GM12878 (cell line): ENCODE measurements at regions not wholly inside any gene's neighbourhood (a gene's known extent, or its start where the extent isn't known, plus 50 kb on each side); places are given as distances from the start of the nearest gene placed in this dataset.

Source experiments
- ATAC-seq: fragments of 200-7000 bp; cut with Tn5 transposase; 3 replicates; pipeline ENCODE4 v1.9.1; 2020; ENCODE audit warnings: mild to moderate bottlenecking, moderate library complexity
- BruUV-seq: library from RNA; stranded (reverse); fragments of 400-500 nt; replicated peaks from 2 replicates; lab custom pipeline; 2021; lab: Mats Ljungman, UMichigan
- CTCF ChIA-PET: fragments of 300-600 bp; sonication (Branson Sonifier 250); formaldehyde crosslinking; extraction: SDS; loops from one replicate; lab custom pipeline; 2021; ENCODE audit warnings: inconsistent platforms; lab: Yijun Ruan, JAX
- POLR2A ChIA-PET: fragments of 350-600 bp; formaldehyde crosslinking; extraction: SDS; loops from one replicate; lab custom pipeline; 2021; ENCODE audit warnings: inconsistent platforms; lab: Charles Lee
- RAD21 ChIA-PET: fragments of 300-600 bp; sonication (Branson Sonifier 250); formaldehyde crosslinking; loops from one replicate; lab custom pipeline; 2023; ENCODE audit warnings: antibody characterized with exemption; ENCODE audit not compliant: unreplicated experiment; lab: Charles Lee
- SMC1A ChIA-PET: fragments of 300-600 bp; sonication (Branson Sonifier 250); formaldehyde crosslinking; loops from one replicate; lab custom pipeline; 2023; ENCODE audit not compliant: unreplicated experiment, uncharacterized antibody; lab: Charles Lee
- DNase-seq: peaks from one replicate; pipeline ENCODE4 v3.0.0-alpha.2; 2011; ENCODE audit warnings: low read depth, low spot score
- FAIRE-seq: peaks from 3 replicates; lab custom pipeline; 2011; peaks lifted over from hg19 to GRCh38; lab: Jason Lieb, UNC
- H2AFZ ChIP-seq: 2 replicates; pipeline ENCODE4 v1.6.0; 2011; ENCODE audit warnings: low read depth, low read length, control low read depth; ENCODE audit not compliant: control insufficient read depth
- H3K27ac ChIP-seq: 2 replicates; pipeline ENCODE4 v1.5.1; 2011; ENCODE audit warnings: control low read depth; ENCODE audit not compliant: control insufficient read depth, insufficient read depth
- H3K27me3 ChIP-seq, 2 experiments: replicated peaks in 1 of 2; 2 replicates each; pipeline versions ENCODE4 v1.6.0 to v1.6.1; 2011; ENCODE audit warnings: low read length in 1 of 2; ENCODE audit not compliant: control insufficient read depth in 2 of 2, insufficient read depth in 2 of 2
- H3K36me3 ChIP-seq, 2 experiments: 2 replicates each; pipeline ENCODE4 v1.5.1; 2011; ENCODE audit warnings: low read length in 1 of 2; ENCODE audit not compliant: control insufficient read depth in 2 of 2, insufficient read depth in 2 of 2
- H3K4me1 ChIP-seq: 2 replicates; pipeline ENCODE4 v1.6.1; 2011; ENCODE audit warnings: mild to moderate bottlenecking, low read length, moderate library complexity, mixed read lengths; ENCODE audit not compliant: control insufficient read depth, insufficient read depth
- H3K4me2 ChIP-seq: 2 replicates; pipeline ENCODE4 v1.6.0; 2011; ENCODE audit warnings: control low read depth; ENCODE audit not compliant: control insufficient read depth, insufficient read depth
- H3K4me3 ChIP-seq: fragments of 200-600 bp; sonication (generic); 2 replicates; pipeline ENCODE4 v1.5.1; 2016
- H3K79me2 ChIP-seq: 2 replicates; pipeline ENCODE4 v1.6.0; 2011; ENCODE audit warnings: low read length; ENCODE audit not compliant: control insufficient read depth, insufficient read depth
- H3K9ac ChIP-seq: 2 replicates; pipeline ENCODE4 v1.8.0; 2011; ENCODE audit warnings: low read length, control low read depth, mixed read lengths; ENCODE audit not compliant: control insufficient read depth, insufficient read depth
- H3K9me3 ChIP-seq: replicated peaks from 3 replicates; pipeline ENCODE4 v1.5.1; 2011; ENCODE audit warnings: mild to moderate bottlenecking, low read length; ENCODE audit not compliant: control insufficient read depth, insufficient read depth
- H4K20me1 ChIP-seq: 2 replicates; pipeline ENCODE4 v1.6.0; 2011; ENCODE audit not compliant: control insufficient read depth, insufficient read depth
- ATF3 ChIP-seq: IDR thresholded peaks from 2 replicates; pipeline ENCODE4 v1.6.1; 2011; ENCODE audit warnings: low read depth, mild to moderate bottlenecking, low read length, moderate library complexity, borderline replicate concordance; ENCODE audit errors: extremely low read depth
- ATF7 ChIP-seq: fragments of 450-650 bp; IDR thresholded peaks from 2 replicates; pipeline ENCODE4 v1.6.1; 2016; ENCODE audit warnings: low read depth, mild to moderate bottlenecking
- BCL11A ChIP-seq: IDR thresholded peaks from 2 replicates; pipeline ENCODE4 v1.6.1; 2011; ENCODE audit warnings: low read depth, low read length
- ESRRA ChIP-seq: IDR thresholded peaks from 2 replicates; pipeline ENCODE4 v1.6.1; 2012; ENCODE audit warnings: mild to moderate bottlenecking, low read length, improper control_type of control experiment
- FOXK2 ChIP-seq: fragments of 450-650 bp; IDR thresholded peaks from 2 replicates; pipeline ENCODE4 v1.6.1; 2017; ENCODE audit warnings: mild to moderate bottlenecking, moderate library complexity
- MXI1 ChIP-seq: fragments of 150-350 bp; IDR thresholded peaks from 2 replicates; pipeline ENCODE4 v1.6.1; 2011; ENCODE audit warnings: low read depth, mild to moderate bottlenecking, inconsistent platforms, low read length, improper control_type of control experiment
- NR2F1 ChIP-seq: fragments of 450-650 bp; conservative IDR thresholded peaks from 2 replicates; pipeline ENCODE4 v1.6.1; 2017; ENCODE audit warnings: mild to moderate bottlenecking
- RB1 ChIP-seq: fragments of 450-650 bp; formaldehyde crosslinking; IDR thresholded peaks from 2 replicates; pipeline ENCODE4 v1.6.1; 2017; ENCODE audit warnings: mild to moderate bottlenecking, borderline replicate concordance
- SUPT20H ChIP-seq: IDR thresholded peaks from 2 replicates; pipeline ENCODE4 v1.6.1; 2011; ENCODE audit warnings: low read depth, mild to moderate bottlenecking, low read length, moderate library complexity, borderline replicate concordance; ENCODE audit not compliant: control insufficient read depth
- YBX1 ChIP-seq: fragments of 450-650 bp; IDR thresholded peaks from 2 replicates; pipeline ENCODE4 v1.6.1; 2016; ENCODE audit warnings: antibody characterized with exemption
- WGBS: methylation state at CpG from one replicate; pipeline ENCODE4 v1.1.6; 2016; ENCODE audit warnings: low lambda C conversion rate; ENCODE audit not compliant: insufficient replicate concordance, insufficient coverage; ENCODE audit errors: missing lambda C conversion rate; 5-methylcytosine and 5-hydroxymethylcytosine counted together
- in situ Hi-C: fragments of 300-500 bp; cut with MboI; formaldehyde crosslinking; loops from 9 replicates; pipeline ENCODE4 v1.14.3; 2018; ENCODE audit warnings: mixed read lengths
- intact Hi-C: fragments of 100-400 bp; cut with micrococcal nuclease; formaldehyde crosslinking; loops from one replicate; pipeline ENCODE4 v1.14.2; 2022; ENCODE audit not compliant: unreplicated experiment

GRCh38 chr2:22995576-22995975 is 389.4 kb upstream of the KLHL29 start (continued):
- TF ChIP-seq ATF7: no peak
- TF ChIP-seq BCL11A: no peak
- no peak for TF ChIP-seq RB1
- TF ChIP-seq MXI1: no peak
- no peak for TF ChIP-seq ESRRA
- no peak for TF ChIP-seq FOXK2

- no peak for DNase-seq
- no peaks in the 10 kb centered on the region for H3K9me3 ChIP-seq
- BruUV-seq: no TSS peak
- no peak overlapping the region for H3K4me3 ChIP-seq
- SMC1A ChIA-PET: no interaction called here
- FAIRE-seq: no peak
- intact Hi-C loops: no loop called here
- WGBS: 4% methylated on average over 2 of the region's 2 CpGs
- no peak overlapping the region for H3K4me2 ChIP-seq
- H2AFZ ChIP-seq: no peak overlapping the region
- no peaks in the 10 kb centered on the region for H4K20me1 ChIP-seq
- H3K9ac ChIP-seq: no peak overlapping the region
- CTCF ChIA-PET: no interaction called here
- no peaks in the 10 kb centered on the region for H3K4me1 ChIP-seq
- RAD21 ChIA-PET: no interaction called here
- H3K27ac ChIP-seq: no peak overlapping the region
- no peak for TF ChIP-seq NR2F1
- no peak for TF ChIP-seq ATF3
- no peak for TF ChIP-seq SUPT20H
- no peak for TF ChIP-seq YBX1
- no peaks in the 10 kb centered on the region; a peak in 1 of 4 replicates for H3K27me3 ChIP-seq
- no peaks in the 10 kb centered on the region for H3K79me2 ChIP-seq
- no peak for ATAC-seq
- no peaks in the 10 kb centered on the region for H3K36me3 ChIP-seq
- POLR2A ChIA-PET: no interaction called here
- in situ Hi-C loops: no loop called here
Measured at GRCh38 chr2:22996911-22997310, 388.1 kb upstream of the KLHL29 start.
